ENCODE measurements at regions not wholly inside any gene's neighbourhood (a gene's known extent, or its start where the extent isn't known, plus 50 kb on each side); places are given as distances from the start of the nearest gene placed in this dataset.

DNA sequence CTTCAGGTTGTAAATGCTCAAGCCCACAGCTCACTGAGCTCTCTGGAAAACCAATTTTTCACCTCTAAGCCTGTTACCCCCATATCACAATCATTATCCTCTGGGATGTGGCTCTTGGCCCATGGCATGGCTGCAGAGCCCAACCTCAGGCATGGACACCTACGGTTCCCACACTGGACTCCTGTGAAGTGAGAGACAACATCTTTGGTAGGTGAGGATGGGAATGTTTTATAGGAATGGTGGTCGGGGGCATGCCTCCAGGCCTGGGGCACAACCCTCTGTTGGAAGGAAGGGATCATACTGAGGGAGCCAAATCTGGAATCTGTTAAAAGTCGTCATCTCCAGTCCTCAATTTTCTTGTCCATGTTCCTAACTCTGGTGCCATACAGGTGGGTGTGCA, 179.1 kb downstream of the FOXD2 start:
- Histone ChIP-seq H3K36me3 (no peaks in the 10 kb centered on the region), H3K4me1 (peaks cover 0 to 5% of the 10 kb centered on the region in 2 donors), H3K27ac (no peak overlapping the region), H3K9me3 (no peaks in the 10 kb centered on the region), H3K27me3 (no peaks in the 10 kb centered on the region), H3K4me3 (no peak overlapping the region)
- intact Hi-C loops (cut with DNase I): no loop called here
- peak in 1 of 2 donors; percentile 18 for DNase-seq (ENCODE audit: low spot score in 2 of 2)
- TF ChIP-seq CTCF (IDR thresholded peaks at IDR 0.05): no peak

DNA sequence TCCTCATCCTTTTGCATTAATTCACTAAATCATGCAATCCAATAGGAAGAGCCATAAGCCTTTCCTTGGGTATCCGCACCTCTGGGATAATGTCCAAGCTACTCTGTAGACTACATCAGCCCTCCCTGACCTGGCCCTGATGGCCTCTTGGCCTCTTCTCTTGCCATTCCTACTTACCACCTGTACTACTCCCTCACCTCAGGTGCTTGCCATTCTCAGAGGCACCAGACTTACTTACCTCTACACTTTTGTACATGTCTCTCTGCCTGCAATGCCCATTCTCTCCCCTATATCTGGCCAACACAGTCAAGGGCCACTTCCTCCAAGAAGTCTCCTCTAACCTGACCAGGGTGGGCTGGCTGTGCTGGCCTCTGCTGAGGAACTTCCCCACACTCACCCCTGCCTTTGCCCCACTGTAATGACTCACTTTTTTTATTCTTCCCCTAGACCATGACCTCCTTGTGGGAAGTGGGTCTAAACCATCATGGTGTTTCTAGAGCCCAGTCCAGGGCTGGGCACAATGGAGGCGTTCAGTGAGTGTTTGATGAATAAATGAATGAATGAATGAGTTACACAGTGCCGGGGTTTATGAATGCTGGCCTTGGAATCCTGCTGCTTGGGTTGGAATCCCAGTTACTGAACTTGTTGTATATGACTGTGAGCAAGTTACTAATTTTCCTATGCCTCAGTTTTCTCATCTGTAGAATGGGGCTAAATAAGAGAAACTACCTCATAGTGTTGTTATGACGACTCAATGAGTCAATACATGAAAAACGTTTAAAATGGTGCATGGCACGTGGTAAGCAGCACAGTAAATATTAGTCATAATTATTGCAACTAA, 179.8 kb downstream of the FOXD2 start:
- H3K36me3 ChIP-seq: no peaks in the 10 kb centered on the region
- peaks cover 0 to 12% of the 10 kb centered on the region in 2 donors for H3K4me1 ChIP-seq
- no peak overlapping the region for H3K27ac ChIP-seq
- intact Hi-C loops (cut with DNase I): no loop called here
- peak in 1 of 2 donors; percentile 19 for DNase-seq (ENCODE audit: low spot score in 2 of 2)
- TF ChIP-seq CTCF (IDR thresholded peaks at IDR 0.05): no peak
- no peaks in the 10 kb centered on the region for H3K9me3 ChIP-seq
- H3K27me3 ChIP-seq: no peaks in the 10 kb centered on the region
- no peak overlapping the region for H3K4me3 ChIP-seq

GRCh38 chr1:47618222-47618720, 180.4 kb downstream of the FOXD2 start:
- DNase-seq (ENCODE audit: low spot score in 2 of 2): peak in 1 of 2 donors; percentile 39
- no peaks in the 10 kb centered on the region for H3K36me3 ChIP-seq
- H3K9me3 ChIP-seq: no peaks in the 10 kb centered on the region
- H3K4me3 ChIP-seq: no peak overlapping the region
- no peak overlapping the region for H3K27ac ChIP-seq
- no peaks in the 10 kb centered on the region for H3K27me3 ChIP-seq
- intact Hi-C loops (cut with DNase I): no loop called here
- peaks cover 0 to 12% of the 10 kb centered on the region in 2 donors for H3K4me1 ChIP-seq
- no peak for TF ChIP-seq CTCF (IDR thresholded peaks at IDR 0.05)

DNA sequence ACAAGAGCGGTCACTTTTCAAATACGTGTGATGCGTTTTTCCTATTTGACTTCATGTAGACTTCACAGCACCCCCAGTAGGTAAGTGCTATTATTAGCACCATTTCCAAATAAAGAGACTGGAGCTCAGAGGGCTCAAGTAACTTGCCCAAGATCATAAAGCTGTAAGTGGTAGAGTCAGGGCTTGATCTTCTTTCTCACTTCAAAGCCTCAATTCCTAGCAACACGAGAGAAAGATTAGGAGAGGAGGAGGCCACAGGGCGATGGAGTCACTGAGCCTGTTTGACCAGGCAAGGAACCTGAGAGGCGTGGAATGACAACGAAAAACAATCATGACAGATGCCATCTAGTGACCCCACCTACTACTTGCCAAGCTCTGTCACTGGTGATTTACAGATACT, 181.0 kb downstream of the FOXD2 start:
- Histone ChIP-seq H3K36me3 (no peaks in the 10 kb centered on the region), H3K9me3 (no peaks in the 10 kb centered on the region), H3K27me3 (no peaks in the 10 kb centered on the region), H3K27ac (no peak overlapping the region), H3K4me3 (no peak overlapping the region), H3K4me1 (peaks cover 0 to 12% of the 10 kb centered on the region in 2 donors)
- TF ChIP-seq CTCF (IDR thresholded peaks at IDR 0.05): no peak
- intact Hi-C loops (cut with DNase I): no loop called here
- no peak for DNase-seq (ENCODE audit: low spot score in 2 of 2)

GRCh38 chr1:47621483-47621882, 183.6 kb downstream of the FOXD2 start:
- Histone ChIP-seq H3K27ac (peak overlapping the region; percentile 4 to 39), H3K27me3 (no peaks in the 10 kb centered on the region), H3K4me3 (no peak overlapping the region), H3K9me3 (no peaks in the 10 kb centered on the region), H3K4me1 (peaks cover 0 to 12% of the 10 kb centered on the region in 2 donors), H3K36me3 (no peaks in the 10 kb centered on the region)
- peak in 1 of 2 donors; percentile 25 for DNase-seq (ENCODE audit: low spot score in 2 of 2)
- intact Hi-C loops (cut with DNase I): no loop called here
- no peak for TF ChIP-seq CTCF (IDR thresholded peaks at IDR 0.05)

Data from ascending aorta (tissue), 2 donors.